Upper lobe of left lung (tissue), 6 donors: ENCODE measurements at regions not wholly inside any gene's neighbourhood (a gene's known extent, or its start where the extent isn't known, plus 50 kb on each side); places are given as distances from the start of the nearest gene placed in this dataset.
"Not testable (repeated sequence)": the region's sequence is repeated elsewhere in the genome, so short reads cannot be mapped to it uniquely, and the experiment has no call there.

Experiments used
- ATAC-seq, 2 donors: fragments of 200-7000 bp; cut with Tn5 transposase; one replicate each; pipeline ENCODE4 v1.9.1; 2022; ENCODE audit warnings: mild to moderate bottlenecking in 2 of 2, moderate library complexity in 2 of 2; ENCODE audit not compliant: low FRiP score in 2 of 2
- DNase-seq, 2 donors: peaks; one replicate each; pipeline ENCODE4 v3.0.0-alpha.2; 2019 to 2020
- H3K27ac ChIP-seq, 4 donors: fragments of 200-600 bp; sonication (generic); one replicate each; pipeline ENCODE4 v1.5.1; 2016 to 2019
- H3K27me3 ChIP-seq, 4 donors: fragments of 200-600 bp; sonication (generic); one replicate each; pipeline ENCODE4 v1.5.1; 2017 to 2019
- H3K36me3 ChIP-seq, 4 donors: fragments of 200-600 bp; sonication (generic); one replicate each; pipeline ENCODE4 v1.5.1; 2016 to 2019
- H3K4me1 ChIP-seq, 4 donors: fragments of 200-600 bp; sonication (generic); one replicate each; pipeline ENCODE4 v1.5.1; 2018 to 2019
- H3K4me3 ChIP-seq, 4 donors: fragments of 200-600 bp; sonication (generic); one replicate each; pipeline ENCODE4 v1.5.1; 2017 to 2019; ENCODE audit warnings: mild to moderate bottlenecking in 2 of 4, moderate library complexity in 1 of 4
- H3K9me3 ChIP-seq, 4 donors: fragments of 200-600 bp; sonication (generic); one replicate each; pipeline ENCODE4 v1.5.1; 2018 to 2019
- CTCF ChIP-seq, 6 experiments: fragments of 450-650 bp in 4 of 6; fragments of 200-600 bp in 2 of 6; sonication (generic) in 2 of 6; IDR thresholded peaks; one replicate each; pipeline ENCODE4 v1.5.1; 2016 to 2019; ENCODE audit warnings: antibody characterized with exemption in 6 of 6
- EP300 ChIP-seq, 4 donors: sonication (generic); formaldehyde crosslinking; IDR thresholded peaks; one replicate each; pipeline ENCODE4 v1.5.1; 2017; ENCODE audit warnings: antibody characterized with exemption in 4 of 4, control low read depth in 2 of 4
- POLR2A ChIP-seq, 4 donors: fragments of 450-650 bp; IDR thresholded peaks; one replicate each; pipeline ENCODE4 v1.5.1; 2016 to 2017; ENCODE audit warnings: antibody characterized with exemption in 4 of 4, mild to moderate bottlenecking in 2 of 4
- POLR2AphosphoS5 ChIP-seq, 2 donors: sonication (generic); formaldehyde crosslinking; IDR thresholded peaks; one replicate each; pipeline ENCODE4 v1.5.1; 2017; ENCODE audit warnings: antibody characterized with exemption in 2 of 2
- WGBS, 2 donors: methylation state at CpG; one replicate each; pipeline ENCODE4 v1.1.5; 2017 to 2018; 5-methylcytosine and 5-hydroxymethylcytosine counted together
- donor health status: DM: no; HTN: no; CAD: no; lungs with moderate emphysema.
- donor health status: DM: no; HTN: yes; CAD: no; lungs with severe emphysema.

- ATAC-seq: no peak
- Histone ChIP-seq H3K27me3 (no peaks in the 10 kb centered on the region), H3K36me3 (no peaks in the 10 kb centered on the region), H3K9me3 (no peaks in the 10 kb centered on the region), H3K4me3 (no peak overlapping the region), H3K27ac (no peak overlapping the region), H3K4me1 (no peaks in the 10 kb centered on the region)
- WGBS, 2 donors: 77 to 89% methylated on average over 5 of the region's 5 CpGs
- no peak for TF ChIP-seq CTCF (IDR thresholded peaks at IDR 0.05)
- no peak for TF ChIP-seq POLR2AphosphoS5 (IDR thresholded peaks at IDR 0.05)
- TF ChIP-seq POLR2A (IDR thresholded peaks at IDR 0.05): no peak
- TF ChIP-seq EP300 (IDR thresholded peaks at IDR 0.05): no peak
- DNase-seq: no peak
Observed at GRCh38 chr7:24390376-24391157, 106.6 kb downstream of the NPY start.

GRCh38 chr7:24392774-24393173, 108.8 kb downstream of the NPY start:
- no peak for ATAC-seq
- Histone ChIP-seq H3K27ac (no peak overlapping the region), H3K36me3 (no peaks in the 10 kb centered on the region), H3K9me3 (no peaks in the 10 kb centered on the region), H3K4me3 (no peak overlapping the region), H3K4me1 (no peaks in the 10 kb centered on the region), H3K27me3 (no peaks in the 10 kb centered on the region)
- WGBS, 2 donors: 27 to 57% methylated on average over 1 of the region's 1 CpG
- no peak for DNase-seq
- no peak for TF ChIP-seq CTCF (IDR thresholded peaks at IDR 0.05)
- no peak for TF ChIP-seq EP300 (IDR thresholded peaks at IDR 0.05)
- no peak for TF ChIP-seq POLR2AphosphoS5 (IDR thresholded peaks at IDR 0.05)
- no peak for TF ChIP-seq POLR2A (IDR thresholded peaks at IDR 0.05)

- H3K9me3 ChIP-seq: no peaks in the 10 kb centered on the region
- DNase-seq: no peak
- no peak for ATAC-seq
- 80 to 94% methylated on average over 3 of the region's 3 CpGs for WGBS, 2 donors
- no peak overlapping the region for H3K4me3 ChIP-seq
- TF ChIP-seq EP300 (IDR thresholded peaks at IDR 0.05) (no peak), POLR2AphosphoS5 (IDR thresholded peaks at IDR 0.05) (no peak)
- no peaks in the 10 kb centered on the region for H3K4me1 ChIP-seq
- H3K27ac ChIP-seq: no peak overlapping the region
- no peaks in the 10 kb centered on the region for H3K36me3 ChIP-seq
- no peaks in the 10 kb centered on the region for H3K27me3 ChIP-seq
Observed at GRCh38 chr7:24395512-24395911, 111.5 kb downstream of the NPY start.

GRCh38 chr7:24396387-24396786, 112.4 kb downstream of the NPY start:
- WGBS, 2 donors: 74 to 79% methylated on average over 13 of the region's 13 CpGs
- not testable (repeated sequence) for DNase-seq

GRCh38 chr7:24401628-24402593, 117.9 kb downstream of the NPY start:
- peak in 1 of 2 donors; percentile 35 for ATAC-seq
- Histone ChIP-seq H3K4me1 (no peaks in the 10 kb centered on the region), H3K4me3 (no peak overlapping the region), H3K27ac (no peak overlapping the region), H3K9me3 (no peaks in the 10 kb centered on the region), H3K27me3 (no peaks in the 10 kb centered on the region), H3K36me3 (no peaks in the 10 kb centered on the region)
- TF ChIP-seq POLR2AphosphoS5 (IDR thresholded peaks at IDR 0.05) (no peak), EP300 (IDR thresholded peaks at IDR 0.05) (no peak), POLR2A (IDR thresholded peaks at IDR 0.05) (no peak), CTCF (IDR thresholded peaks at IDR 0.05) (peak in 3 of 6 experiments; percentile 22 to 31 (median 29))
- DNase-seq: no peak
- WGBS, 2 donors: 40 to 51% methylated on average over 14 to 15 of the region's 15 CpGs

More at GRCh38 chr7:24396387-24396786, 112.4 kb downstream of the NPY start:
- not testable (repeated sequence) for H3K36me3 ChIP-seq, ATAC-seq, H3K27ac ChIP-seq, H3K4me1 ChIP-seq, H3K9me3 ChIP-seq, H3K4me3 ChIP-seq, H3K27me3 ChIP-seq
